COR-L47 (cell line): ENCODE measurements at regions not wholly inside any gene's neighbourhood (a gene's known extent, or its start where the extent isn't known, plus 50 kb on each side); places are given as distances from the start of the nearest gene placed in this dataset.

Experiments used
- DNase-seq: peaks from one replicate; lab custom pipeline; 2025; lab: John Stamatoyannopoulos, UW

DNA sequence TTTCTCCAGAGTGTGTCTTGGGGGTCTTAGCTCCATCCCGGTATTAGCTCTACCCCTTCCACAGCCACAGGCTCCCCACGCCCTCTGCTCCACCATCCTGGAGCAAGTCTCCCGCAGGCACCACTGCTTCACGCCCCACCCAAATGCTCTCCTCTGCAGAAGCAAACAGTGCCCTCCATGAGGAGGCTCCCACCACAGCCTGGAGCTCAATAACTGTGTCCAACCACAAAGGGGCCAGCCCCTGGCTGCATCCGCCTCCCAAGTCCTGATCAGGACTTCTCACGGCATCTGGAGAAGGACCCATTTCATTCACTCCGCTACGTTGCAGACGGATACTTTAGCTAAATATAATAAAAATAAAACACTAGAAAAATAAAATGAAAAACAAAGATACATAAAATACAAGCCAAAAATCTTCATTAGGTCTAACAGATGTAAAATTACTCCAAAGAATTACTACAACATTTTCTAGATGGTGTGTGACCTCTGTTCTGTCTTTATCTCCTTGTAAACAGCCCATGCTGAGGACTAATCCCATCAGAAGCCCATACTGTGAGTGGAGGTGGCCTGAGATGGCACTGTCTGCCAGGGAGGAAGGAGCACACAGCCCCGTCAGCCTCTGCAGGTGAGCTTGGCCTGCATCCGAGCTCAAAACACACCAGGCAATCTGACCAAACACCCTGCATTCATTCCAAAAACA, 210.8 kb upstream of the RAB6C start:
- no peak for DNase-seq

DNA sequence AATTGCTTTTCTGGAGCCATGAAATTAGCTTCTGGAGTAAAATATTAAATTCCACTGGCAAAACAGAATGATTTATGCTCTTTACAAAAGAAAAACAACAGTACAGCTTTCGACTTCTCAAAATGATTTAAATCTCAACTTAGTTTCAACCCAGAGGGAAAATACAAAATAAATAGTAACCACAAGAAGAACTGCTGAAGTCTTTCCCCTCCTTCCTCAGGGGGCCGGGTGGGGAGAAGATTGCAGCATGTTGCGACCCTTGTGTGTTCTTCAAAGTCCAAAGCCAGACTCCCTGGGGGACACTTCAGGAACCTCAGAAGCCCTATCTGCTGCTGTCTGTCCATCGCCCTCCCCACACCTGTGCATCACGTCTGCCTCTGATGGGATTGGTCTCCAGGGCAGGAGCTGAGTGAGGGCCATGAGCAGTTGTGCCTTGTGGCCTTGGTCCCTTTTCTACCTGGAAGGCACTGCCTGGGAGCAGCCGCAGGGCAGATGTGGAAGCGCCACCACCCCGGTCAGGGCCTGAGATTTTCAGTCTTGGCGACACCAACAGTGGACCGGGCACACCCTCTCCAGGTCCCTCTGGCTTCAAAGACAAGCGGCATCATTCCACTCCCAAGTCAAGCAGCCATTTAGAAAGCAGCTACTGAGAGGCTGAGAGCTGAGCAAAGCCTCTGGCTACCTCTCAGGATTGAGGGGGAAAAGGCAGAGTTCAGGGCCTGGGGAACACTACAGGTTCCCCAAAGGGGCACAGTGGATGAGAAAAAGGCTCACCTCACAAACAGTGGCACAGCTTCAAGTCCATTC, 210.1 kb upstream of the RAB6C start:
- no peak for DNase-seq

- DNase-seq, result no peak
Measured at GRCh38 chr2:129771418-129772189, 207.9 kb upstream of the RAB6C start.

DNA sequence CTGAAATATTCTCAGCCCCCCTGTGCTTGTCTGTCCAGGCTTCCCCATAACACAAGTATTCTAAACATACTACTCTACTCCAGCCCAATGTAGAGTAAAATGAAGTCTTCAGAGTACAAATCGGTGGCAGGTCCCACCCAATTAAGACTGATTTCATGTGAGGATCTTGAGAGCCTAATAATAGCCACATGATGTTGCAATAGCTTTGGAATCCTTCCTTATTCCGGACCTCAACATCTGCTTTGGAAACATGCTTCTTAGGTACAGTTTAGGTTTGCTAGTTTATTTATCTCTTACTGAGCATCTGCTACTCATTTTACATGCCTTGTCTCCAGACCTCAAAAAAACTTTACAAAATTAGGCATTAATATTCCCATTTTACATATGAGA, 207.3 kb upstream of the RAB6C start:
- DNase-seq, result no peak

DNA sequence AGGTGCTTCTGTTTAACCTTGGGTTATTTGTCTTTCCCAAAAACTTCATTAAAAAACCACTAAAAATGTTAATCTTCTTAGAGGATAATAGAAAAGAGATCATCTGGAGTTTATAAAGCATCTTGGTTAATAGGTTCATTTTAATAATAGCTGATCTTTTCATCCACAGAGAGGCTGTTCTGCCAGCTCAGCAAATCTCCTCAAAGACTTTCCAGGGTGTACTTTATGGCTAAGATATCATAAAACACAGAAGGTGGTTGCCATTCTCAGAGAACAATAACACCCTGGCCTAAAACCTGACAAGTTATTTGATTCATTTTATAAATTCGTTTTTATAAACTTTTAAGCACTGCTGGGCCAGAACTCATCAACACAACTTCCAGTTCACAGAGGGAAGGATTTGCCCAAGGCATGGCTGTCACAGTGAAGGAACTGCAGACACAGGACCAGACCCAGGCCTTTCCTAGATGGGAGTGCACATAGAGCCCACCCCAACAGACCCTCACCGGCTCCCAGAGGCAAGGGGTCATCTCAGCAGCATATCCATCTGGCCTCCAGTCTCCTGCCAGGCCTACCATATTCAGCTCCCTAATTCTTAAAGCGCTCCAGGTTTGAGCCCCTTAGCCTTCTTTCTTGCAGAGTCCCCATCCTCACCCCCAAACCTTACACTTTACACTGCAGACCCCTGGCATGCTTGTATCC, 203.4 kb upstream of the RAB6C start:
- DNase-seq, result no peak

- DNase-seq, result no peak
Measured at GRCh38 chr2:129777146-129777545, 202.3 kb upstream of the RAB6C start.

DNA sequence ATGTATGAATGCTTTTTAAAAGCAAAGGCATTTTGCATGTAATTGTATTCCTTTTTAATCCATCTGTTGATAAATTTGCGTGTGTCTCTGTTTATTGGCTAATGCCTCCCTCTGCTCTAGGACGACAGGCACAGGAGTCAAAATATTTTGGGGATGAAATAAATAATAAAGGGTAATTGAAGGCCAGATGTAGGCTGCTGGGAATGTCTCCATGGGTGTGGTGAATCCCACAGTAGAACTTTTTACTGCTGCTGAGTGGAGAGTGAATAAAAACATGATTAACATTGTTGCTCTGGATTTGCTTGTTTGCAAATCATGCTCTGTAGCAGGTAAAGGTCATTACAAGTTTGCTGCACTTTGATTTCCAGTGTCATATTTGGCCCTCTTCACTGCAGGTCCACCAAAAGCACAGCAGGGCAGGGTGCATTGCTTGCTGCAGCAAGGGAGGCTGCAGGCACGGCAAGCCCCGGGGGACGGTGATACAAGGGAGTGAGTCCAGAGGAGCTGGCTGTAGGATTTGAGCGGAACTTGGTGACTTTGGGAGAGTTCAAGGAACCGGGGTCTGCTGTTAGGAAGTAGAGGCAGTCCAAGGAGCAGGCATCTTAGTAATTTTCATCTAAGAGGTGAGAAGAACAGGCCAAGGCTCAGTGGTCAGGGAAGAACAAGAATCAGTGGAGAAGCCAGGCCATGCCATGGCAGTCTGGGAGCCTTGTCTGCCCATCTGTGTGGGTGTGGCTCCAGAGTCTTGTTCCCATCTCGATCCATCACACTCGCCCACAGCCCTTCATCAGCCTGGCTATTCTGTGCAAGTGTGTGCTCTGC, 201.5 kb upstream of the RAB6C start:
- DNase-seq, result no peak

- DNase-seq, result no peak
Measured at GRCh38 chr2:129778584-129778877, 200.9 kb upstream of the RAB6C start.

DNA sequence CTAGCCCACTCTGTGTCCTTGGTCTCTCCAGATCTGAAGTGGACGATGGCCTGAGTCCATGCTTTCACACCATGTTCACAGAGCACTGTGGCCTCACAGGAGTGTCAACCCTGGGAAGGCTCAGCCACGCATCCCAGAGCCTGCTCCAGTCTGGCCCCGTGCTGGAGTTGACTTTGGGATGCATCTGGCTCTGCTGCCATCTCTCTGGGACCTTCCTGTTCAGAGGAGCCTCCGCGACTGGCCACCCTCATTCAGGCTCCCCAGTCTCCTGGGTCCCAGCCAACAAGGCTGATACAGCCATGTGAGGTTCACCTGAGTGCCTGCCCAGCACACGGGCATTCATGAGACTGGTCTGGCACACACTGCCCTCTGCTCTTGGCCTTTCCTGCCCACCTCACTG, 199.7 kb upstream of the RAB6C start:
- no peak for DNase-seq

- DNase-seq, result no peak
Measured at GRCh38 chr2:129780316-129781270, 198.9 kb upstream of the RAB6C start.

DNA sequence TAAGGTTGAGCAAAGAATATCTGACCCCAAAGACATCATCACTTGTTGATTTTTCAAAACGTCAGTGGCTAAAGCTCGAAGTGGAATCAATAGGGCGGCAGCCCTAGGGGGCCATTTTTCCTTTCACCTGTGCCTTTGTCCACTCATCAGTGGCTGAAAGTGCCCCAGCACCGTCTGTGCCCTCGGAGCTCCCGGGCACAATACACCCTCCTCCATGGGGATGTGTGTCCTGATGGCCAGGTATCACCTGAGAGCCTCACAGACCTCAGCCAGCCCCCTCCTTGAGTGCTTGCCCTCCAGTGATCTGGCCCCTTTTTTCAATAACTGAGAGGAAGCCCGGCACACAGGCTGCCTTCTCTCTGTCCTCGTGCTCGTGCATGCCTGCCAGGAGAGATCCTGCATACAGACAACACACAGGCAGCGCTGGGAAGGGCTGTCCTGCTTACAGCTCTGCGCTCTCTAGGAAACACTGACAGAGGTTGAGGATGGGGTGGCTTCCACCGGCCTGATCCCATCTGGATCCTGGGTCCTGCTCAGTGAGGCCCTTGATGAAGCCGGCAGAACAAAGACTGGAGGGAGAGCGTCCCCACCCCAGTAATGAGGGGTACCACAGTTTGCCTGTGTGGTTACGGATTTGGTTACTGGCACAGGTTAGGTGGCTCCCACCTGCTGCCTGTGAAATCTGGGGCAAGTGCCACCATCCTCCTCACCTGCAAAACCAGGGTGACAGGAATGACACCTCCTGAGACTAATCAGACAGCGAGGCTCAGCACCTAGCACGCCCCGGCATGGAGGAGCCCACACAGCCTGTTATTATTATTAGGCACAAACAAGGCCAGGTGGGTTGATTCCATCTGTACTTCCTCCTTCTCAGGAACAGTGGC, 197.5 kb upstream of the RAB6C start:
- no peak for DNase-seq

- no peak for DNase-seq
Measured at GRCh38 chr2:129782633-129782990, 196.9 kb upstream of the RAB6C start.

- no peak for DNase-seq
Measured at GRCh38 chr2:129784486-129784885, 195.0 kb upstream of the RAB6C start.

DNA sequence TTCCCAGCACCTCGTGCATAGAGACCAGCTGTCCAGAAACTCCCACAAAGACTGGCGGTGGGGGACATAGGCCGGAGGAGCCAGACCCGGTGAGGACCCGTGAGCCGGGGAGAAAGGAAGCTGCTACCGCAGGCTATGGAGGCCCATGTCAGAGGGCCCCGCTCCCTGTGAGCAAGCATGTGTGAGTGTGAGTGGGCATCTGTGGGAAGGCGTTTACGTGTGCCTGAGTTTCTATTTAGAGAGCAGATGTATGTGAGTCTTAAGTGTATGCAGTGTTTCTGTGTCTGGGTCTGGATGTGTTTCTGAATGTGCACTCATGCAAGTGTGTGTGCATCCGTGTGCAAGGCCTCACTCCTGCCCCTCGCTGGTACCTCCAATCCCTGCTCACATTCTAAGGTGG, 187.8 kb upstream of the RAB6C start:
- no peak for DNase-seq

DNA sequence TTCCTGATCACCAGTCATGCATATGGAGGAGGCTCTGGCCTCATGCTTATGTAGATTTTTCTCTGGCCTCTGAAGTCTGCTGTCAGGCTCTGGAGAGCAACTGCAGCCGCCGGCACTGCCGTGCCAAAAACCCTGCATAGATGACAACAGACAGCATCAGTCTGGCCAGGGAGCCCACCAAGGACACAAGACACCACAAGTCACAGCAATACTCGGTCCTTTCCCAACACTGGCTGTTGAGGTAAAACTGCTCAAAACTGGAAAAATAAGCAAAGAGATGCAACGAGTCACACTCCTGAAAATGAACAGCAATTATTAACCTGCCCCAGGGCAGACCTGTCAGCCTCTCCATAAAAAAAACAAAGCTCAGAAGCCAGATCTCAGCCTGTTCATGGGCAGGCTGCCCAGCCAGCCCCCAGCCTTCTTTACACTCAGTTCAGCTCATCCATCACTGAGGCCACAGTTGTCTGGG, 186.0 kb upstream of the RAB6C start:
- no peak for DNase-seq

- DNase-seq, result no peak
Measured at GRCh38 chr2:129794116-129794515, 185.3 kb upstream of the RAB6C start.

DNA sequence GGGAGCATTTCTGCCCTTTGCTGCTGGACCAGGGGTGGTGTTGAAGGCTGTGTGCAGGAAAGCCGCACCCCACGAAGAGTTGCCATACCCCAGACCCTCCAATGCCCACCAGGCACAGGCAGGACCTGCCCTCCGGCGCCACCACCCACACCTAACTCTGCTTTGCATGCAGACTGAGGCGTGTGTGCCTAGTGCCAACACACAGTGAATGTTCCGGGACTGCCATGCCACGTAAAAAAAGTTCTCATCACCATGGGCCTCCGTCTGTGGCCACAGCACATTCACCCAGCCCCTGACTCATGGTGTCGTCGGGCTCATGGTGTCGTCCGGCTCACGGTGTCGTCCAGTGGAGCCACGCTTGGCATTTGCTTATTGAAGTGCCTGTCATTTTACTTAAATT, 184.9 kb upstream of the RAB6C start:
- no peak for DNase-seq

- DNase-seq, result no peak
Measured at GRCh38 chr2:129796225-129796624, 183.2 kb upstream of the RAB6C start.

- DNase-seq, result no peak
Measured at GRCh38 chr2:129796801-129797488, 182.5 kb upstream of the RAB6C start.
